AG09319 (cell line): ENCODE measurements at regions not wholly inside any gene's neighbourhood (a gene's known extent, or its start where the extent isn't known, plus 50 kb on each side); places are given as distances from the start of the nearest gene placed in this dataset.

Experiments
- DNase-seq: peaks from one replicate; pipeline ENCODE4 v3.0.0-alpha.2; 2010; ENCODE audit warnings: low read depth; ENCODE audit errors: extremely low read depth
- CTCF ChIP-seq: IDR thresholded peaks from 2 replicates; pipeline ENCODE4 v1.5.1; 2011; ENCODE audit warnings: low read depth, mild to moderate bottlenecking, inconsistent platforms, low read length, moderate library complexity

- no peak for DNase-seq
- no peak for TF ChIP-seq CTCF
Observed at GRCh38 chr6:156511051-156511450, 266.1 kb upstream of the ARID1B start.

GRCh38 chr6:156510242-156510641 is 266.9 kb upstream of the ARID1B start:
- no peak for TF ChIP-seq CTCF
- DNase-seq = no peak

- no peak for DNase-seq
- no peak for TF ChIP-seq CTCF
Observed at GRCh38 chr6:156509496-156509895, 267.7 kb upstream of the ARID1B start.

- TF ChIP-seq CTCF = no peak
Observed at GRCh38 chr6:156508923-156509322, 268.3 kb upstream of the ARID1B start.

GRCh38 chr6:156508126-156508525 is 269.1 kb upstream of the ARID1B start:
- no peak for TF ChIP-seq CTCF
- no peak for DNase-seq

More at GRCh38 chr6:156508923-156509322, 268.3 kb upstream of the ARID1B start:
- no peak for DNase-seq

- TF ChIP-seq CTCF = no peak
- no peak for DNase-seq
Observed at GRCh38 chr6:156507656-156508055, 269.5 kb upstream of the ARID1B start.

- no peak for TF ChIP-seq CTCF
- DNase-seq = no peak
Observed at GRCh38 chr6:156507106-156507505, 270.1 kb upstream of the ARID1B start.
